ENCODE measurements at regions not wholly inside any gene's neighbourhood (a gene's known extent, or its start where the extent isn't known, plus 50 kb on each side); places are given as distances from the start of the nearest gene placed in this dataset.

GRCh38 chr10:33749067-33749735 lies 414.7 kb upstream of the NRP1 start:
- DNase-seq (ENCODE audit: low read depth in 1 of 2, low spot score in 1 of 2) = no peak

- no peak for DNase-seq (ENCODE audit: low read depth in 1 of 2, low spot score in 1 of 2)
Observed at GRCh38 chr10:33746836-33747268, 412.4 kb upstream of the NRP1 start.

DNA sequence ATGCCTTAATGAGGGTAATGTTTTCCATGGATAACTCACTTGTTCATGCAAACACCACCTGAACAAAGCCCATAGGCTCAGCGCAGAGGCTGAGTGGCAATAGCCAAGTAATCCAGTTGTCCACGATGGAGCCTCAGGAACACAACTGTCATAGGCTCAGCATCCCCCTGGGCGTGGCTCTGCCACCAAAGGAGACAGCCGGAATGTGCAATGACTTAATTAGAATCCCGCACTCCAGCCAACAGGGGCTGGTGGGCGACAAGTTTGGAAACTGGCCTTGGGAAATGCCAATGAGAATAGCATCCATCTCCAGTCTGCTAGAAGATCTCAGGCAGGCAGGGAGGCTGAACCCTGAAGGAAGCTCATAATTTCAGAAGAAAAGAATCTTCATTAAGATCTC lies 411.7 kb upstream of the NRP1 start:
- no peak for DNase-seq (ENCODE audit: low read depth in 1 of 2, low spot score in 1 of 2)

GRCh38 chr10:33743429-33743857 lies 409.0 kb upstream of the NRP1 start:
- DNase-seq (ENCODE audit: low read depth in 1 of 2, low spot score in 1 of 2) = no peak

DNA sequence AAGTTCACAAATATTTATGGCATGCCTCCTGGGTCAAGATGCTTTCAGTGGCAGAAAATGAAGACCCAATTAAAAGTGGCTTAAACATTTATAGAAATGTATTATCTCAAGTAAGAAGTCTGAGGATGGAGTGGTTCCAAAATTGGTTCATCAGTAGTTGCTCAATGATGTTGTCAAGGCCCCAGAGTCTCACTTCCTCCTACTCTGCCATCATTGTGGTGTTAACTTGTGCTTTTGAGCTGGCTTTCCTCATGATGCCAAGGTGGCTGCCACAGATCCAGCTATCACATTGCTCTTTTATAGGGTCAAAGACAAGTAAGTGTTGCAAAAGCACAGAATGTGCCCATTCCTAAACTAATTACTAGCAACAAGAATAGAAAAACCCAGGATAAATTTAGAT lies 404.6 kb upstream of the NRP1 start:
- DNase-seq (ENCODE audit: low read depth in 1 of 2, low spot score in 1 of 2) = no peak

GRCh38 chr10:33735464-33735923 lies 401.0 kb upstream of the NRP1 start:
- no peak for DNase-seq (ENCODE audit: low read depth in 1 of 2, low spot score in 1 of 2)

- DNase-seq (ENCODE audit: low read depth in 1 of 2, low spot score in 1 of 2) = no peak
Observed at GRCh38 chr10:33734393-33735155, 400.1 kb upstream of the NRP1 start.

GRCh38 chr10:33733058-33733457 lies 398.6 kb upstream of the NRP1 start:
- DNase-seq (ENCODE audit: low read depth in 1 of 2, low spot score in 1 of 2) = no peak

GRCh38 chr10:33732161-33732680 lies 397.8 kb upstream of the NRP1 start:
- no peak for DNase-seq (ENCODE audit: low read depth in 1 of 2, low spot score in 1 of 2)

DNA sequence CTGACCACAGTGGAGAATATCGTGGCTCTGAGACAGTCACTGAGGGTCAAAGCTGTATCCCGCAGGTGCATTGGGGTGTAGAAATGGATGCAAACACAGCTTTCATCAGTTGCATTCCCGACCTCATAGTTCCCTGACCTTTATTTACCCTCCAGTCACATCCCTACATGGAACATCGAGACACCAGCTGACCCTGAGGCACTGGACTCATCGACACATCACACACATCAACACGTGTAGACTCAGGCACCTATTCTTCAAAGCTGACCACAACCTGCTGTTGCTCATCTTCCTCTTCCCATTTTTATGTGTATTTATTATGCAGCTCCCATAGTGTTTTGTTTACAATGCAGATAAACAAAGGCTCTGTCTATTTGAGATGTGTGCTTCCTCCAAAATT lies 396.9 kb upstream of the NRP1 start:
- no peak for DNase-seq (ENCODE audit: low read depth in 1 of 2, low spot score in 1 of 2)

DNA sequence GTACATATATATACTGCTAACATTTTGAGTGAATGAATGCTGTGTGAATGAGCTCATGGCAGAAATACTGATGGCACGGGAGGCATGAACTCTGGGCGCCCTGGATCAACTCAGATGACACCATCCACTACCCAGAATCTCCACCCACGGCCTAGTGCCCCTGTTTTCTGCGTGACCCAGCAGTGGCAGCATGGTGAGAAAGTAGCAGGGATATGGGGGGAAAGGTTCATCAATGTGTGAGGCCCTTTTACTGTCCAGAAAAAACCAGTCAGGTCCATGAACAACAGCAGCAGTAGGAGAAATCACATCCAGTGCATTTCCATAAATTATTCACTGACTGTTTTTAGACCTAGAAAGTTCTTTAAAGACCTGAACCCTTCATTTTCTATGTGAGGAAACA lies 391.0 kb upstream of the NRP1 start:
- DNase-seq (ENCODE audit: low read depth in 1 of 2, low spot score in 1 of 2) = no peak

DNA sequence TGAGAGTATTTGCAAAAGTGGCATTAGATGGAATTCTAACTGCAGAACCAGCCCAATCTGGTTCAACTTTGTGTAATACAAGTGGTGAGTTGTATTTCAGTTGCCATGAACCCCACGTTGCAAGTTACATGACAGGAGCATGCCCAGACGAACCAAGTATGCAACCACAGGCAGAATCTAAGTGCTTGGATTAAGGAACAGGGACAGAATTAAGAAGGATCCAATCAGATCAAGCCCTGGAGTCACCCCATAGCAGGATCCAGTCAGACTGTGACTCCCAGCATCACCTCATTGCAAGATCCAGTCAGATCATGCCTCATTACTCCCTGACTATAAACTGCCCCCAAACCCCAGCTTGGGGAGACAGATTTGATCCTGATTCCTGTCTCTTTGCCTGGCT lies 388.7 kb upstream of the NRP1 start:
- DNase-seq (ENCODE audit: low read depth in 1 of 2, low spot score in 1 of 2) = no peak

DNA sequence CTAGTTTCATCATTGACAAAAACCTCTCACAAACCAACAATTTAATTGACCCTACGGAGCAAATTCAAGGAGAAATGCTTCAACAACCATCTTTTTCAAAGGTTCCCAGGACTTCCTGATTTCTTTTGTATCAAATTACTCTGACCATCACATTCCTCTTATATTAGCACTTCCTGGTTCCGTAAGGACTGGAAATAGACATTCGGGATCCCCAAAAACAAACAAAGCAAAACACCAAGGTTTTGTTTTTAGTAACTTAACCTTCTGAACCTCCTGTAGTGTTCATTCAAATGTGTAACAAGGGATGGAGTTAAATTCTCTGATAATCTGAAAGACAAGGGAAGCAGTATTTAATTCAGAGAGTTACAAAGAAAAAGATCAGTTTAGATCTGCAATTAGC lies 387.6 kb upstream of the NRP1 start:
- DNase-seq (ENCODE audit: low read depth in 1 of 2, low spot score in 1 of 2) = no peak

DNA sequence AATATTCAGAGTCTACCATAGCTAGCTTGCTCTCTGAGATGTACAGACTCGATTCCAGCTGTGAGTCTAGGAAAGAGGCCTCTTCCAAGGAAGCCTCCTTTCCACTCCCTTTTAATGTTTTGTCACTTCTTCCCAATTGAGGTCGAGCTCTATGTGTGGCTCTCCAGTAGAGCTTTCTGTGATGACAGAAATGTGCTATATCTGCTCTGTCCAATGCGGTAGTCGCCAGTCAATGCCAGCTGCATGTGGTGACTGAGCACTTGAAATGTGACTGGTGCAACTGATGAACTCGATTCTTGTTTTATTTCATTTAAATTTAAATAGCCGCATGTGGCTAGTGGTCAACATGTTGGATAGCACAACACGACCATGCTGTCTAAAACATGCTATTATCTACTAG lies 387.0 kb upstream of the NRP1 start:
- no peak for DNase-seq (ENCODE audit: low read depth in 1 of 2, low spot score in 1 of 2)

GRCh38 chr10:33720161-33720560 lies 385.7 kb upstream of the NRP1 start:
- no peak for DNase-seq (ENCODE audit: low read depth in 1 of 2, low spot score in 1 of 2)

GRCh38 chr10:33719005-33719703 lies 384.7 kb upstream of the NRP1 start:
- DNase-seq (ENCODE audit: low read depth in 1 of 2, low spot score in 1 of 2) = no peak

DNA sequence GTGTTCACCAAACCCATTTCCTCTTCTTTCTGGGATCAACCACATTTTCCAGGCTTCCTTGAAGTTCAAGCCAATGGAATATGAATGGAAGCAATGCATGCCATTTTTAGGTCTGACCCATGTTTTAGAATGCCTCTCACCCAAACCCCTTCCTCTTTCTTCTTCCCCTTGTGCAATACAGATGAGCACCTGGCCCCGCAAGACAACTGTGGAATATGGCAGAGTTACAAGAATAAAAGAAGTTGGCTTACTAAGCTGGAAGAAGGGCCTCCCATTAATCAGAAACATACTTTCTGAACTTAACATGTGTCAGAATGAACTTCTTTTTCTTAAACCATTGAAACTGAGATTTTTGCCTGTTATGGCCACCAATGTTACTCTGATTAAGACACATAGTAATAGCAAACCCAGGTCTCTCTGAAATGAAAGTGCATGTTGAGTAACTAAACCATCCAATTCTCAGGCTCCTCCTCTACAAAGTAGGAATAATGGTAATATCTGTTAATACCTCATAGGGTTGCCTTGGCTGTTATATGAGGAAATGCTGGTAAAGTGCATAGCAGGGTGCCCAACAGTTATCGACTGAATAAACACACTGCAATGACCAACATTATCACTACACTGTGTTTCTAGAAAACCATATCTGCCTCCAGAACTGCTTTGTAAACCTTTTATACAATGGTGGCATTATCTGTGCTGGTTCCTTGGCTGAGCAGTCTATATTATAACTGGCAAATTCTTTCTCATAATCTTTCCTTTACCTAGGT lies 382.2 kb upstream of the NRP1 start:
- no peak for DNase-seq (ENCODE audit: low read depth in 1 of 2, low spot score in 1 of 2)

DNA sequence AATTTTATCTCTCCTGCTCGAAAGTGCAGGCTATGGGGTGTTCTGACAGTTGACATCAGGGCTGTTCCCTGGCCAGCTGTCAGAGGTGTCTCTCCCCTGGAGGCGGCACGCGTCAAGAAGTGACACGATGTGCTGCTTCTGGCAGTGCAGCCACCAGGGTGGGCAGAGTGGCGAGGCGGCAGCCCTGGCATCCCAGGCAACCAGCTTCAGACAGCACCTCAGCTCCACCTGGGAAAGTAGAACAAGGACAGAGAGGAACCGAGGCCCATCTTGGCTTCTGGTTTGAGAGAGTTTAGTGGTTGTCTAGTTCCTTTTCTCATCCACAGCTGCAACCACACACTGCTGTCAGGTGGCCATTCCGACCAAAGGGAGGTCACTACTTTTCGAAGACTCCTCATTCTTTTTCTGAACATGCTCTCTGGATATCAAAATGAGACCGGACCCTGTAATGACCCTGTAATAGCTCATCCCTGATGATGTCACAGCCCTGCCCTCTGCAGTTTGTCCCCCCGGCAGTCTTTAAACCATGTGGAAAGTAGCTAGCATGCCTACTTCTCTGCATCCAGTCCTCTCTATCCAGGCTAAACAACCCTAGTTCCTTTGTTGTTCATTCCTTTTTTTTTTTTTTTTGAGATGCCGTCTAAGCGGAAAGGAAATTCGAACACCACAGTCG lies 381.0 kb upstream of the NRP1 start:
- no peak for DNase-seq (ENCODE audit: low read depth in 1 of 2, low spot score in 1 of 2)

- DNase-seq (ENCODE audit: low read depth in 1 of 2, low spot score in 1 of 2) = no peak
Observed at GRCh38 chr10:33712825-33713224, 378.4 kb upstream of the NRP1 start.

GRCh38 chr10:33710006-33710405 lies 375.5 kb upstream of the NRP1 start:
- DNase-seq (ENCODE audit: low read depth in 1 of 2, low spot score in 1 of 2) = no peak

All from activated T-helper 1 cell treated with anti-CD3 and anti-CD28 coated beads, Interleukin-2, amount 50 U/mL, for 16 hours (primary cell).